Omental fat pad (tissue), 3 donors: ENCODE measurements at regions not wholly inside any gene's neighbourhood (a gene's known extent, or its start where the extent isn't known, plus 50 kb on each side); places are given as distances from the start of the nearest gene placed in this dataset.

Experiments used
- ATAC-seq: fragments of 150-250 bp; one replicate; pipeline ENCODE4 v1.9.1; 2016; ENCODE audit warnings: mild to moderate bottlenecking, moderate library complexity; ENCODE audit not compliant: low FRiP score
- DNase-seq: peaks from one replicate; pipeline ENCODE4 v3.0.0-alpha.2; 2019; ENCODE audit warnings: low spot score
- CTCF ChIP-seq, 3 donors: fragments of 450-650 bp; IDR thresholded peaks; one replicate each; pipeline ENCODE4 v1.5.1; 2016 to 2017; ENCODE audit warnings: antibody characterized with exemption in 3 of 3, mild to moderate bottlenecking in 3 of 3, moderate library complexity in 2 of 3

- ATAC-seq (no peak), DNase-seq (no peak)
- no peak for TF ChIP-seq CTCF (IDR thresholded peaks at IDR 0.05)
These were observed 349.6 kb upstream of the KCNH7 start for GRCh38 chr2:163187995-163188655.

- ATAC-seq = no peak
- no peak for TF ChIP-seq CTCF (IDR thresholded peaks at IDR 0.05)
- DNase-seq = no peak
These were observed 348.6 kb upstream of the KCNH7 start for GRCh38 chr2:163187119-163187518.

- ATAC-seq (no peak), DNase-seq (no peak)
- TF ChIP-seq CTCF (IDR thresholded peaks at IDR 0.05) = no peak
These were observed 346.6 kb upstream of the KCNH7 start for GRCh38 chr2:163185160-163185559.

GRCh38 chr2:163182764-163183354, 344.3 kb upstream of the KCNH7 start:
- TF ChIP-seq CTCF (IDR thresholded peaks at IDR 0.05) = no peak
- DNase-seq (no peak), ATAC-seq (no peak)

GRCh38 chr2:163177592-163177991, 339.0 kb upstream of the KCNH7 start:
- ATAC-seq (no peak), DNase-seq (no peak)
- no peak for TF ChIP-seq CTCF (IDR thresholded peaks at IDR 0.05)

- no peak for TF ChIP-seq CTCF (IDR thresholded peaks at IDR 0.05)
- DNase-seq (no peak), ATAC-seq (no peak)
These were observed 336.7 kb upstream of the KCNH7 start for GRCh38 chr2:163175294-163175693.

- TF ChIP-seq CTCF (IDR thresholded peaks at IDR 0.05) = no peak
- no peak for DNase-seq
- ATAC-seq = no peak
These were observed 335.0 kb upstream of the KCNH7 start for GRCh38 chr2:163173591-163173990.
